PC-3 (cell line): ENCODE measurements at regions not wholly inside any gene's neighbourhood (a gene's known extent, or its start where the extent isn't known, plus 50 kb on each side); places are given as distances from the start of the nearest gene placed in this dataset.

Experiments used
- ATAC-seq: fragments of 200-7000 bp; cut with Tn5 transposase; 2 replicates; pipeline ENCODE4 v1.9.1; 2020; ENCODE audit warnings: mild to moderate bottlenecking, moderate library complexity
- BruUV-seq: library from RNA; stranded (reverse); fragments of 400-500 nt; replicated peaks from 2 replicates; lab custom pipeline; 2021; lab: Mats Ljungman, UMichigan
- CTCF ChIA-PET: fragments of 300-600 bp; sonication (Branson Sonifier 250); formaldehyde crosslinking; loops from one replicate; lab custom pipeline; 2022; ENCODE audit warnings: antibody characterized with exemption; lab: Charles Lee
- POLR2A ChIA-PET: fragments of 300-600 bp; sonication (Branson Sonifier 250); formaldehyde crosslinking; loops from one replicate; lab custom pipeline; 2022; ENCODE audit warnings: antibody characterized with exemption; ENCODE audit not compliant: unreplicated experiment; lab: Charles Lee
- DNase-seq: peaks from one replicate; pipeline ENCODE4 v3.0.0-alpha.2; 2015
- H2AFZ ChIP-seq: fragments of 300-600 bp; sonication (generic); 2 replicates; pipeline ENCODE4 v1.6.0; 2016; ENCODE audit warnings: antibody characterized with exemption, low read length
- H3F3A ChIP-seq: fragments of 300-600 bp; sonication (generic); one replicate; pipeline ENCODE4 v1.6.0; 2017; ENCODE audit warnings: antibody characterized with exemption, low read length, control low read depth, mild to moderate bottlenecking; ENCODE audit not compliant: unreplicated experiment
- H3K27ac ChIP-seq: fragments of 300-600 bp; sonication (generic); 2 replicates; pipeline ENCODE4 v1.5.1; 2016; ENCODE audit warnings: mild to moderate bottlenecking, low read length
- H3K27me3 ChIP-seq: fragments of 300-600 bp; sonication (generic); 2 replicates; pipeline ENCODE4 v1.6.1; 2016; ENCODE audit warnings: low read length, mixed read lengths
- H3K36me3 ChIP-seq: fragments of 300-600 bp; sonication (generic); 2 replicates; pipeline ENCODE4 v1.6.1; 2016; ENCODE audit warnings: low read depth, mixed run types, low read length, mixed read lengths
- H3K4me1 ChIP-seq: fragments of 300-600 bp; sonication (generic); 2 replicates; pipeline ENCODE4 v1.5.1; 2016; ENCODE audit warnings: low read length; ENCODE audit not compliant: insufficient read depth
- H3K4me2 ChIP-seq: fragments of 300-600 bp; sonication (generic); 2 replicates; pipeline ENCODE4 v1.6.0; 2016; ENCODE audit warnings: low read length
- H3K4me3 ChIP-seq: fragments of 300-600 bp; sonication (generic); 2 replicates; pipeline ENCODE4 v1.5.1; 2016; ENCODE audit warnings: mild to moderate bottlenecking, low read length, mixed read lengths
- H3K79me2 ChIP-seq: fragments of 300-600 bp; sonication (generic); 2 replicates; pipeline ENCODE4 v1.6.1; 2017; ENCODE audit warnings: low read length, mixed read lengths
- H3K9ac ChIP-seq: fragments of 300-600 bp; sonication (generic); 2 replicates; pipeline ENCODE4 v1.6.0; 2016; ENCODE audit warnings: mild to moderate bottlenecking, low read length
- H3K9me2 ChIP-seq: fragments of 300-600 bp; sonication (generic); replicated peaks from 2 replicates; pipeline ENCODE4 v1.6.1; 2016; ENCODE audit warnings: mixed run types, low read length, mixed read lengths
- H3K9me3 ChIP-seq: fragments of 300-600 bp; sonication (generic); 2 replicates; pipeline ENCODE4 v1.6.1; 2016; ENCODE audit warnings: low read length, mixed read lengths
- H4K20me1 ChIP-seq: fragments of 300-600 bp; sonication (generic); 2 replicates; pipeline ENCODE4 v1.6.1; 2016; ENCODE audit warnings: low read length, mixed read lengths
- CTCF ChIP-seq: fragments of 300-600 bp; sonication (generic); conservative IDR thresholded peaks from 2 replicates; pipeline ENCODE4 v1.5.1; 2017; ENCODE audit warnings: antibody characterized with exemption, low read depth, mild to moderate bottlenecking, low read length
- EZH2 ChIP-seq: fragments of 300-600 bp; sonication (generic); IDR thresholded peaks from one replicate; pipeline ENCODE4 v1.6.1; 2017; ENCODE audit warnings: antibody characterized with exemption, mild to moderate bottlenecking, low read length; ENCODE audit not compliant: unreplicated experiment
- EZH2phosphoT487 ChIP-seq: fragments of 300-600 bp; sonication (generic); IDR thresholded peaks from 2 replicates; pipeline ENCODE4 v1.6.1; 2018; ENCODE audit warnings: mild to moderate bottlenecking, antibody characterized with exemption, low read length, borderline replicate concordance
- intact Hi-C: fragments of 100-400 bp; cut with micrococcal nuclease; formaldehyde crosslinking; loops from 2 replicates; pipeline ENCODE4 v1.9.0; 2023

- Histone ChIP-seq H3K4me3 (no peak overlapping the region), H3K9ac (no peak overlapping the region), H2AFZ (no peak overlapping the region), H3K9me2 (no peaks in the 10 kb centered on the region), H3K4me1 (no peaks in the 10 kb centered on the region), H3K27ac (no peak overlapping the region), H3K4me2 (no peak overlapping the region), H3K27me3 (no peaks in the 10 kb centered on the region), H3F3A (no peaks in the 10 kb centered on the region), H4K20me1 (no peaks in the 10 kb centered on the region), H3K79me2 (no peaks in the 10 kb centered on the region), H3K9me3 (no peaks in the 10 kb centered on the region), H3K36me3 (no peaks in the 10 kb centered on the region)
- ATAC-seq, result no peak
- TF ChIP-seq EZH2 (no peak), CTCF (no peak), EZH2phosphoT487 (no peak)
- no TSS peak for BruUV-seq
- ChIA-PET CTCF (no interaction called here), POLR2A (no interaction called here)
- intact Hi-C loops, result no loop called here
- no peak for DNase-seq
Observed at GRCh38 chr5:84667576-84667975, 282.9 kb upstream of the EDIL3 start.

- Histone ChIP-seq H3K9ac (no peak overlapping the region), H4K20me1 (no peaks in the 10 kb centered on the region), H3K36me3 (no peaks in the 10 kb centered on the region), H3K4me1 (no peaks in the 10 kb centered on the region), H3K27me3 (no peaks in the 10 kb centered on the region), H3K79me2 (no peaks in the 10 kb centered on the region), H3K4me2 (no peak overlapping the region), H3K4me3 (no peak overlapping the region), H3K27ac (no peak overlapping the region), H3K9me3 (no peaks in the 10 kb centered on the region), H3F3A (no peaks in the 10 kb centered on the region), H3K9me2 (no peaks in the 10 kb centered on the region), H2AFZ (no peak overlapping the region)
- POLR2A ChIA-PET, result no interaction called here
- ATAC-seq, result no peak
- DNase-seq, result no peak
- intact Hi-C loops, result no loop called here
- CTCF ChIA-PET, result no interaction called here
- BruUV-seq, result no TSS peak
- TF ChIP-seq EZH2phosphoT487 (no peak), EZH2 (no peak), CTCF (no peak)
Observed at GRCh38 chr5:84650429-84650828, 265.7 kb upstream of the EDIL3 start.

- Histone ChIP-seq H3K4me1 (peaks cover 4% of the 10 kb centered on the region; the same call in 1 of the 2 replicates), H3K9ac (no peak overlapping the region), H3K4me2 (no peak overlapping the region), H3K4me3 (no peak overlapping the region), H3K27me3 (no peaks in the 10 kb centered on the region), H3F3A (no peaks in the 10 kb centered on the region), H2AFZ (no peak overlapping the region), H3K27ac (no peak overlapping the region), H3K79me2 (no peaks in the 10 kb centered on the region), H3K9me2 (no peaks in the 10 kb centered on the region), H3K36me3 (no peaks in the 10 kb centered on the region), H3K9me3 (no peaks in the 10 kb centered on the region), H4K20me1 (no peaks in the 10 kb centered on the region)
- ChIA-PET POLR2A (no interaction called here), CTCF (no interaction called here)
- intact Hi-C loops, result no loop called here
- TF ChIP-seq EZH2phosphoT487, result no peak
- TF ChIP-seq CTCF, result no peak
- no peak for TF ChIP-seq EZH2
- ATAC-seq, result no peak
- DNase-seq, result no peak
- no TSS peak for BruUV-seq
Observed at GRCh38 chr5:84647581-84647980, 262.9 kb upstream of the EDIL3 start.
